HAP-1 (cell line): ENCODE measurements at regions not wholly inside any gene's neighbourhood (a gene's known extent, or its start where the extent isn't known, plus 50 kb on each side); places are given as distances from the start of the nearest gene placed in this dataset.
A peak's percentile ranks its signal among the peaks of the same experiment; 100 is the strongest.
"Not testable (repeated sequence)": the region's sequence is repeated elsewhere in the genome, so short reads cannot be mapped to it uniquely, and the experiment has no call there.

Experiments used
- DNase-seq, 2 experiments: peaks; one replicate each; pipeline ENCODE4 v3.0.0-alpha.2; 2016 to 2020; ENCODE audit warnings: low spot score in 2 of 2
- H3K27me3 ChIP-seq: fragments of 250-450 bp; sonication (Bioruptor Pico); 2 replicates; pipeline ENCODE4 v1.5.1; 2020; ENCODE audit warnings: low read depth, mild to moderate bottlenecking, moderate library complexity
- H3K36me3 ChIP-seq: fragments of 250-450 bp; sonication (Bioruptor Pico); replicated peaks from 2 replicates; pipeline ENCODE4 v1.5.1; 2020; ENCODE audit warnings: mild to moderate bottlenecking
- H3K4me1 ChIP-seq: fragments of 250-450 bp; sonication (Bioruptor Pico); 2 replicates; pipeline ENCODE4 v1.5.1; 2020; ENCODE audit warnings: mild to moderate bottlenecking
- H3K4me3 ChIP-seq: fragments of 250-450 bp; sonication (Bioruptor Pico); 2 replicates; pipeline ENCODE4 v1.5.1; 2020; ENCODE audit warnings: mild to moderate bottlenecking, moderate library complexity
- H3K9me3 ChIP-seq: fragments of 250-450 bp; sonication (Bioruptor Pico); 2 replicates; pipeline ENCODE4 v1.5.1; 2020; ENCODE audit warnings: mild to moderate bottlenecking, moderate library complexity
- in situ Hi-C: fragments of 300-500 bp; cut with MboI; formaldehyde crosslinking; loops from 3 replicates; pipeline ENCODE4 v1.14.3; 2020; ENCODE audit warnings: low sequenced_read_pairs, inconsistent platforms, mixed read lengths

DNA sequence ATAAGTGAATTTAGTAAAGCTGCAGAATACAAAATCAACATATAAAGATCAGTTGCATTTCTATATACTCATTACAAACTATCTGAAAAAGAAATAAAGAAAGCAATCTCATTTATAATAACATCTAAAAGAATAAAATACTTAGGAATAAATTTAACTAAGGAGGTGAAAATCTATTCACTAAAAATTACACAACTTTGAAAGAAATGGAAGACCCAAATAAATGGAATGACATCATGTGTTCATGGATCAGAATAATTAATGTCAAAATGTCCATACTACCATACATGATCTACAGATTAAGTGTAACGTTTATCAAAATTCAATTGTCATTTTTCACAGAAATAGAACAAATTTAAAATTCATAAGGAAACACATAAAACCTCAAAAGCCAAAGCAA lies 194.9 kb downstream of the TINAG start:
- H3K4me3 ChIP-seq = no peak overlapping the region
- no peaks in the 10 kb centered on the region for H3K4me1 ChIP-seq
- in situ Hi-C loops = no loop called here
- H3K9me3 ChIP-seq = no peaks in the 10 kb centered on the region
- no peaks in the 10 kb centered on the region for H3K36me3 ChIP-seq
- no peaks in the 10 kb centered on the region for H3K27me3 ChIP-seq
- no peak for DNase-seq

DNA sequence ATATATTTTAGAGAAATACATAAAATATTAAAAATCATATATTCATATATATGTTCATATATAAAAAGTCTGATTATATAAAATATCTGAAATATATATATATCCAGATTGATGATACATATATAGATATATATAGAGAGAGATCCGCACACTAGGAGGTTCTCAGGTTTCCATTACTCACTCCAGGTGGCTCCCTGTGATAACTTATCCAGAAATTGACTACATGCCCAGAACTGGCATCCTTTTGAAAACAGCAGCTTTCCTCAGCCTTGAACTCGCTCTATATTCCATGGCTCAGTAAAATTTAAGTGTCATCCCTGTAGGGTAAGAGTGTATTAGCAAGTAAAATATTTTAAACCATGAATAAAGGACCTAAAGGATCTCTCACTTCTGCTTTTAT lies 206.8 kb downstream of the TINAG start:
- no peaks in the 10 kb centered on the region for H3K9me3 ChIP-seq
- in situ Hi-C loops = no loop called here
- no peak overlapping the region for H3K4me3 ChIP-seq
- H3K27me3 ChIP-seq = no peaks in the 10 kb centered on the region
- no peaks in the 10 kb centered on the region for H3K4me1 ChIP-seq
- DNase-seq = no peak
- no peaks in the 10 kb centered on the region for H3K36me3 ChIP-seq

DNA sequence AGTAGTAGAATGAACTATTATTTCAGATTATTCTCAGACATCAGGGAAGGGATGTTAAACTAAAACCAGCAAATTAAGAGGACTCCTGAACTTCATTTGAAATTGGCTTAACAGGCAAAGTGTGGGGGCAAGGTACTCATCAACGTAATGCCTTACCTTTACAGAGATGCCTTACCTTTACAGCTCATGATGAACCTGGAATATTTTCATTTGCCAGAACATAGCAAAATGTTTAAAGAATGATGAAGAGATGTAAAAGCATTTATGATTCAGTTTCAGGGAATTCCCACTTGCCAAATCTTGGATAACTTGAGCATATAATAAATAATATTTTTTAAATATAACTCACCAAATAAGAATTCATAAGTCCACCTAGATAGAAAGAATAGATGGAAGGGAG lies 207.5 kb downstream of the TINAG start:
- H3K27me3 ChIP-seq = no peaks in the 10 kb centered on the region
- DNase-seq = no peak
- in situ Hi-C loops = no loop called here
- H3K4me1 ChIP-seq = no peaks in the 10 kb centered on the region
- no peaks in the 10 kb centered on the region for H3K36me3 ChIP-seq
- no peaks in the 10 kb centered on the region for H3K9me3 ChIP-seq
- H3K4me3 ChIP-seq = no peak overlapping the region

- no peak for DNase-seq
- H3K9me3 ChIP-seq = no peaks in the 10 kb centered on the region
- no peaks in the 10 kb centered on the region for H3K27me3 ChIP-seq
- no peaks in the 10 kb centered on the region for H3K36me3 ChIP-seq
- no peaks in the 10 kb centered on the region for H3K4me1 ChIP-seq
- no peak overlapping the region for H3K4me3 ChIP-seq
- in situ Hi-C loops = no loop called here
Observed at GRCh38 chr6:54516321-54516720, 208.1 kb downstream of the TINAG start.

DNA sequence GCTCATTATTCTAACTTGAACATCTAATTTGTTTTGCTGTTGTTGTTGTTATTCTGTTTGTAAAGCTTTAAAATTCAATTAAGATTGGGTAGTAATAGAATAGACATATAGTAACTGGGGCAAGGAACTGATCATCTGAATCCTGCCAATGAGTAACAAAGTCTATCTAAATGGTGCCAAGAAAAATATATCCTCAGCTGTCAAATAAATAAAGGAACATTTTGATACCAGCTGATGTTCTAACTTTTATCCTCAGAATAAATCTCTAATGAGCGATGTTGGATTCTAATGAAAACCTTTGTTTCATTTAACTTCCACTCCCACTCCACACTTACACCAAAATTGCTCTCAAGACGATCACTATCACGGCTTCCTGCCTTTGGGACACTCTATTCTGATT lies 210.9 kb downstream of the TINAG start:
- no peak for DNase-seq
- Histone ChIP-seq H3K36me3 (no peaks in the 10 kb centered on the region), H3K27me3 (no peaks in the 10 kb centered on the region), H3K9me3 (no peaks in the 10 kb centered on the region), H3K4me3 (no peak overlapping the region), H3K4me1 (no peaks in the 10 kb centered on the region)
- in situ Hi-C loops = no loop called here

GRCh38 chr6:54525731-54526130 lies 217.5 kb downstream of the TINAG start:
- in situ Hi-C loops = no loop called here
- Histone ChIP-seq H3K4me1 (no peaks in the 10 kb centered on the region), H3K36me3 (no peaks in the 10 kb centered on the region), H3K27me3 (no peaks in the 10 kb centered on the region), H3K4me3 (no peak overlapping the region), H3K9me3 (no peaks in the 10 kb centered on the region)
- no peak for DNase-seq

- Histone ChIP-seq H3K9me3 (no peaks in the 10 kb centered on the region), H3K4me1 (no peaks in the 10 kb centered on the region), H3K36me3 (no peaks in the 10 kb centered on the region), H3K4me3 (no peak overlapping the region), H3K27me3 (no peaks in the 10 kb centered on the region)
- in situ Hi-C loops = no loop called here
- no peak for DNase-seq
Observed at GRCh38 chr6:54533567-54533966, 225.3 kb downstream of the TINAG start.

GRCh38 chr6:54535568-54535967 lies 227.3 kb downstream of the TINAG start:
- Histone ChIP-seq H3K4me1 (no peaks in the 10 kb centered on the region), H3K4me3 (no peak overlapping the region), H3K36me3 (no peaks in the 10 kb centered on the region), H3K27me3 (no peaks in the 10 kb centered on the region), H3K9me3 (no peaks in the 10 kb centered on the region)
- in situ Hi-C loops = no loop called here
- no peak for DNase-seq

DNA sequence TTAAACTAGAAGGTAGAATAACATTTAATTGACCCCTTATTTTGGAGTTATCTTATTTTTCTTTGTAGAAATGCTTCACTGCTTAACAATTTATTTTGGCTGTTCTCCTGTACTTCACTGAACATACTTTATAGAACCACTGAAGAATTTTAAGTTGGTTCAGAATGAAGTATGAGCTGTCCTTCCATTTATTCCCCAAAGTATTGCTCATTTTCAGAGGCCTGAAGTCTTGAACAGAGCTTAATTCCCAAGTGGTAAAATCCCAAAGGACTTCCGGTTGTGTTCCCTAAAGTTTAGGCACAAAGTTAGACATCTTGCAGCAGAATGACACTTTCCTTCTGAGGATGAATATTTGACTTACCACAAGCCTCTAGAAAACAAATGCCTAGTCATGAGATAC lies 233.3 kb downstream of the TINAG start:
- Histone ChIP-seq H3K9me3 (no peaks in the 10 kb centered on the region), H3K4me1 (no peaks in the 10 kb centered on the region), H3K4me3 (no peak overlapping the region), H3K27me3 (no peaks in the 10 kb centered on the region), H3K36me3 (no peaks in the 10 kb centered on the region)
- no peak for DNase-seq
- in situ Hi-C loops = no loop called here

- Histone ChIP-seq H3K9me3 (no peaks in the 10 kb centered on the region; the same call in 1 of the 2 replicates), H3K27me3 (no peaks in the 10 kb centered on the region), H3K4me1 (no peaks in the 10 kb centered on the region), H3K4me3 (no peak overlapping the region), H3K36me3 (no peaks in the 10 kb centered on the region)
- DNase-seq = no peak
- in situ Hi-C loops = no loop called here
Observed at GRCh38 chr6:54559136-54559535, 250.9 kb downstream of the TINAG start.

DNA sequence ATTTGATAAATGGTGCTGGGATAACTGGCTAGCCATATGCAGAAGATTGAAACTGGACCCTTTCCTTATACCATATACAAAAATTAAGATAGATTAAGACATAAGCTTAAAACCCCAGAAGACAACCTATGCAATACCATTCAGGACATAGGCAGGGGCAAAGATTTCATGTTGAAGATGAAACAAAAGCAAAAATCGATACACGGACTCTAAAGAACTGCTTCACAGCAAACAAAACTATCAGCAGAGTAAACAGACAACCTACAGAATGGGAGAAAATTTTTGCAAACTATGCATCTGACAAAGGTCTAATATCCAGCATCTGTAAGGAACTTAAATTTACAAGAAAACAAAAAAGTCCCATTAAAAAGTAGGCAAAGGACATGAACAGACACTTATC lies 255.9 kb downstream of the TINAG start:
- H3K4me1 ChIP-seq, DNase-seq, H3K4me3 ChIP-seq, H3K27me3 ChIP-seq, H3K9me3 ChIP-seq, H3K36me3 ChIP-seq, in situ Hi-C loops: not testable (repeated sequence)

DNA sequence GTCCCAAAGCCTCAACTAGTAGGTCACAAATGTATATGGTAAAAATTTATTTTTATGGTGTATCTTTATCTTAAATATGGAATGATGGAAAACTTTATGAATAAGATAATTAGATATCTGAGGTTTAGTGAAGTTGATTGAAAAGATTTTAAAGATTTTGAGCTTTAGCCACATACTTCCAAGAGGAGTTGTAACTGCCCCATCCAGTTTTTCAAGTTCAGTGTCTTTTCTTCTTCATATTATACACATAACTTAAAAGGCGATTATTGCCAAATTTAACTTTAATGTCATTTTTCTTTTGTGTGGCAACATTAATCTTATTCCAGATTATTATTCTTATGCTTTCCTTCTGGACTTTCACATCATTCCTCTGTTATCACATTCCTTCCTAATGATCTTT lies 266.4 kb downstream of the TINAG start:
- no peaks in the 10 kb centered on the region for H3K9me3 ChIP-seq
- no peaks in the 10 kb centered on the region for H3K27me3 ChIP-seq
- DNase-seq = no peak
- H3K4me1 ChIP-seq = peaks cover 4% of the 10 kb centered on the region; the same call in 1 of the 2 replicates
- in situ Hi-C loops = no loop called here
- H3K4me3 ChIP-seq = no peak overlapping the region
- H3K36me3 ChIP-seq = no peaks in the 10 kb centered on the region

DNA sequence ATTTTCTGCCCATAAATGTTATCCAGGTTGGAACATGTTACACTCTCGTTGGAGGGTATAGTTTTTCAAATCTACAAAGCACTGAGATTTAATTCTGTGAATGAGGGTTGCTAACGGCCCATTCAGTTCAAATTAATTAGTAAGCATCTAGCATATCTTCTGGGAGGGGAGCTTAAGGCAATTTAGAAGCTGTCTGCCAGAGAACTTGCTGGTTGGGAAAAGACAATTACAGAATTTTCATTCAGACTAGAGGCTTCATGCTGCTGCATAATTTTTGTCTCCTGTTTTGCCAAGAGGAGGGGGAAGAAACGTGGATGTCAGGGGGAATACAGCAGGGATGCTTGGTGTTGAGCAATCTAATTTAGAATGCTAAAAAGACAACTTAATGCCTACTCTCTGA lies 268.3 kb upstream of the FAM83B start:
- no peaks in the 10 kb centered on the region for H3K9me3 ChIP-seq
- in situ Hi-C loops = no loop called here
- no peak overlapping the region for H3K4me3 ChIP-seq
- H3K4me1 ChIP-seq = peaks cover 4% of the 10 kb centered on the region; the same call in 1 of the 2 replicates
- no peaks in the 10 kb centered on the region for H3K27me3 ChIP-seq
- no peaks in the 10 kb centered on the region for H3K36me3 ChIP-seq
- no peak for DNase-seq

DNA sequence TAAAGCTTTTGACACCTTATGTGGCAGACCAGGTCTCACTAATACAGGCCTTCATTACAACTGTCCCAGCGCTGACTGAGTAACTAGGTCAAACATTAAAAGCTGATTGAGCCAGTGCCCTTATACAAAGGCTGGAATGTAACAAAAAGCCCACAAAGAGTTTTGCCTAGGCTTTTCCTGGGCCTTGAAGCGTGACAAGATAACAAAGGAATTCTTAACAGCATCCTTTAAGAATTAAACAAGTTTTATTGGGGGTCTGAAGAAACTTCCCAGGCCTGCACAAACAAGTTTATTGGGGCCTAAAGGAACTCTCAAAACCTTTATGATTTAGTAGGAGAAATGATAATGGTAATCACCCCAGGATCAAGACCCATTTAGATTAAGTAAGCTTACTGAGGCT lies 267.6 kb upstream of the FAM83B start:
- H3K27me3 ChIP-seq = no peaks in the 10 kb centered on the region
- in situ Hi-C loops = no loop called here
- peaks cover 4% of the 10 kb centered on the region; the same call in 1 of the 2 replicates for H3K4me1 ChIP-seq
- H3K4me3 ChIP-seq = no peak overlapping the region
- peak; percentile 26 to 50 for DNase-seq
- H3K9me3 ChIP-seq = no peaks in the 10 kb centered on the region
- H3K36me3 ChIP-seq = no peaks in the 10 kb centered on the region

DNA sequence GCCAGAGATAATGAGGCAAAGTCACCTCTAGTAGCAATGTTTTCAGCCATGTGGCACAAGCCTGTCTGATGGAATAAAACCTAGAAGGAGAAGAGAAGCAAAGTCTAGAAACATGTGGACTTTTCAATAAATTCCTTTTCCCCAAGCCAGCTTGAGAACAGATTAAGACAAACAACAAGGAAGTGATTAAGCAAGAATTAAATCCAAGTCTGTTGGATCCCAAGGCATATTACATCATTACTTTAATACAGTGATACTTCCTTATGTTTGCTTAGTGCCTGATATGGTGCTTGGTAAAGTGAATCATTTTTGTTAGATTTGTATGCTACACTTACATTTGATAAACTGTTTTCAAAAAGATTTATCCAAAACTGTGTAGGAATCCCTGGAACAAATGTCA lies 260.3 kb upstream of the FAM83B start:
- H3K4me3 ChIP-seq = no peak overlapping the region
- H3K4me1 ChIP-seq = no peaks in the 10 kb centered on the region
- in situ Hi-C loops = no loop called here
- H3K36me3 ChIP-seq = no peaks in the 10 kb centered on the region
- H3K9me3 ChIP-seq = no peaks in the 10 kb centered on the region
- DNase-seq = no peak
- H3K27me3 ChIP-seq = no peaks in the 10 kb centered on the region
